CD4-positive, alpha-beta memory T cell (primary cell): ENCODE measurements at regions not wholly inside any gene's neighbourhood (a gene's known extent, or its start where the extent isn't known, plus 50 kb on each side); places are given as distances from the start of the nearest gene placed in this dataset.

ENCODE experiments used
- CTCF ChIA-PET: fragments of 350-600 bp; sonication (Branson Sonifier 250); formaldehyde crosslinking; loops from one replicate; lab custom pipeline; 2021; ENCODE audit warnings: inconsistent platforms; ENCODE audit not compliant: partially characterized antibody; lab: Charles Lee
- POLR2A ChIA-PET: fragments of 350-600 bp; sonication (Branson Sonifier 250); formaldehyde crosslinking; loops from one replicate; lab custom pipeline; 2021; ENCODE audit not compliant: partially characterized antibody; lab: Charles Lee
- DNase-seq, 5 donors: peaks; one replicate each; pipeline versions ENCODE4 v3.0.0 to v3.0.0-alpha.2; 2020 to 2022; ENCODE audit warnings: mixed read lengths in 1 of 5
- H3K27ac ChIP-seq: one replicate; pipeline ENCODE4 v1.7.0; 2013; ENCODE audit warnings: low read depth, low read length
- H3K27me3 ChIP-seq: 2 replicates; pipeline ENCODE4 v1.7.0; 2013; ENCODE audit warnings: mild to moderate bottlenecking, low read length, moderate library complexity; ENCODE audit not compliant: insufficient read depth
- H3K36me3 ChIP-seq: 2 replicates; pipeline ENCODE4 v1.7.0; 2013; ENCODE audit warnings: mild to moderate bottlenecking, low read length, moderate library complexity; ENCODE audit not compliant: insufficient read depth
- H3K4me1 ChIP-seq: 2 replicates; pipeline ENCODE4 v1.7.0; 2013; ENCODE audit warnings: mild to moderate bottlenecking, low read length, moderate library complexity; ENCODE audit not compliant: insufficient read depth
- H3K4me3 ChIP-seq, 2 donors: one replicate each; pipeline ENCODE4 v1.7.0; 2013; ENCODE audit warnings: low read length in 2 of 2, mild to moderate bottlenecking in 1 of 2
- H3K9me3 ChIP-seq, 2 donors: one replicate each; pipeline ENCODE4 v1.7.0; 2013; ENCODE audit warnings: low read length in 2 of 2, control low read depth in 1 of 2; ENCODE audit not compliant: control insufficient read depth in 1 of 2
- H3K27ac Mint-ChIP-seq, 7 donors: one replicate each; pipeline ENCODE4 v1.8.0; 2020 to 2021; ENCODE audit warnings: mixed read lengths in 7 of 7, mild to moderate bottlenecking in 6 of 7, inconsistent platforms in 3 of 7, moderate library complexity in 3 of 7
- H3K27me3 Mint-ChIP-seq, 2 donors: one replicate each; pipeline ENCODE4 v1.8.0; 2020 to 2021; ENCODE audit warnings: mixed read lengths in 2 of 2
- H3K36me3 Mint-ChIP-seq, 2 donors: one replicate each; pipeline ENCODE4 v1.8.0; 2020 to 2021; ENCODE audit warnings: mixed read lengths in 2 of 2, inconsistent platforms in 1 of 2, mild to moderate bottlenecking in 1 of 2
- H3K4me1 Mint-ChIP-seq, 4 donors: one replicate each; pipeline ENCODE4 v1.8.0; 2020 to 2021; ENCODE audit warnings: mixed read lengths in 4 of 4, mild to moderate bottlenecking in 1 of 4
- H3K4me3 Mint-ChIP-seq, 8 donors: one replicate each; pipeline ENCODE4 v1.8.0; 2020 to 2021; ENCODE audit warnings: mixed read lengths in 8 of 8, mild to moderate bottlenecking in 7 of 8, moderate library complexity in 6 of 8, inconsistent platforms in 3 of 8
- H3K9me3 Mint-ChIP-seq, 8 donors: one replicate each; pipeline ENCODE4 v1.8.0; 2020 to 2021; ENCODE audit warnings: mixed read lengths in 8 of 8, mild to moderate bottlenecking in 5 of 8, inconsistent platforms in 3 of 8, moderate library complexity in 1 of 8
- intact Hi-C: fragments of 100-400 bp; cut with micrococcal nuclease; formaldehyde crosslinking; loops from one replicate; pipeline ENCODE4 v1.15.1; 2023

DNA sequence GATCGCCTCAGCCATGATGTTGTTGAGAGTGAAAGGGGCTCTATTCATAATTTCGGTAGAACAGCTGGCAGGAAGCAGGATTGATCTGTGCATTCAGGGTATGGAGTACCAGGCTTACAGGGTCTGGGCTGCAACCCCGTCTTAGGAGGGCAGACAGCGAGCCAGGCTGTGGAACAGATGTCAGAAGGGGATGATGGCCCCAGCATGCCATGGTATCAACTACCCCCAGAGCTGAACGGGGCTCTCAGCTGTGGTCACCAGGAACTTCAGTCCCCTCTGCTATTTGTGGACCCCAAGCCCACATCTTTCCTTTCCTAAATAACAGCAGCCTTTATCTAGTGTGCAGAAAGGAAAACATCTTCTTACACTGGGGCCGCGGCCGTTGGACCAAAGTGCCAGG lies 422.2 kb upstream of the SALL3 start:
- no peaks in the 10 kb centered on the region for H3K36me3 ChIP-seq
- Mint-ChIP-seq H3K27ac (no peak overlapping the region), H3K36me3 (no peaks in the 10 kb centered on the region), H3K4me3 (no peak overlapping the region), H3K4me1 (no peaks in the 10 kb centered on the region), H3K27me3 (no peaks in the 10 kb centered on the region), H3K9me3 (peaks cover 2 to 34% (median 17%) of the 10 kb centered on the region in 8 donors)
- no peak overlapping the region for H3K4me3 ChIP-seq
- no peaks in the 10 kb centered on the region for H3K4me1 ChIP-seq
- no peaks in the 10 kb centered on the region for H3K27me3 ChIP-seq
- H3K9me3 ChIP-seq: peaks cover 0 to 3% of the 10 kb centered on the region in 2 donors
- H3K27ac ChIP-seq: no peak overlapping the region
- ChIA-PET POLR2A (no interaction called here), CTCF (no interaction called here)
- intact Hi-C loops: no loop called here
- no peak for DNase-seq

DNA sequence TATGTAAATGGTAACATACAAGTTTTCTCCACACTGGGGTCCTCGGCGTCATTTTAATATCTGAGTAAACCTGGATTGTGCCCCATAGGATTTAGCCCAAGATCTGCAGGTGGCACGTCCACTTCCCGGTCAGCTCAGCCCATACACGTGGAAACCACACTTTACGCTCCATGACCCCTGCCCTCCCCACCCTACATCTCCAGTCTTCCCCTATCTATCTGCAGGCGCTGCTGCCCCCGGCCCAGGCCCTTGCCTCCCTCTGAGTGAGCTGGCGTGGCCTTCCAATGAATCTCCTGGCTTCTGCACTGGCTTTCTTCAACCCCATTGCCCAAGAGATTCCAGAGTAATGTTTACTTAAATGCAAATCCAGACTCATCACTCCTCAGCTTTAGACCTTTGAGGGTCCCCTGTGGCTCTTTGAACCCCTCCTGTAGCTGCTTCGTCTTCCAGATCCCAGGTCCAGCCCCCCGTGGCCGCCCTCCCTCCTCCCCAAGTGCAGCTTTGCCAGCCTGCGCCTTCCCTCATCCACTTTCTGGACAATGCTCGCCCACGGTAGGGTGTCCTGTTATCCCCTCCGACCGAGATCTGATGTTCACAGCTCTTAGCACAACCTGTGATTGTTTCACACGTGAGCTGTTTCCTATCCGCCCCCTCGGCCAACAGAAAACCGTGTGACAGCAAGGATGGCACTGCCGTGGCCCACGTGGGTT lies 421.4 kb upstream of the SALL3 start:
- Mint-ChIP-seq H3K36me3 (no peaks in the 10 kb centered on the region), H3K27me3 (no peaks in the 10 kb centered on the region), H3K4me3 (no peak overlapping the region), H3K9me3 (peaks cover 2 to 34% (median 17%) of the 10 kb centered on the region in 8 donors), H3K27ac (no peak overlapping the region), H3K4me1 (no peaks in the 10 kb centered on the region)
- ChIA-PET CTCF (no interaction called here), POLR2A (no interaction called here)
- H3K27ac ChIP-seq: no peak overlapping the region
- no peak for DNase-seq
- H3K4me1 ChIP-seq: no peaks in the 10 kb centered on the region
- H3K27me3 ChIP-seq: no peaks in the 10 kb centered on the region
- no peaks in the 10 kb centered on the region for H3K36me3 ChIP-seq
- H3K4me3 ChIP-seq: no peak overlapping the region
- intact Hi-C loops: no loop called here
- H3K9me3 ChIP-seq: peaks cover 0 to 3% of the 10 kb centered on the region in 2 donors

GRCh38 chr18:78558948-78559347 lies 420.7 kb upstream of the SALL3 start:
- DNase-seq: no peak
- Mint-ChIP-seq H3K4me3 (no peak overlapping the region), H3K9me3 (peaks cover 2 to 33% (median 16%) of the 10 kb centered on the region in 8 donors), H3K27ac (no peak overlapping the region), H3K27me3 (no peaks in the 10 kb centered on the region), H3K4me1 (no peaks in the 10 kb centered on the region), H3K36me3 (no peaks in the 10 kb centered on the region)
- H3K9me3 ChIP-seq: peaks cover 0 to 3% of the 10 kb centered on the region in 2 donors
- no peak overlapping the region for H3K27ac ChIP-seq
- no peaks in the 10 kb centered on the region for H3K36me3 ChIP-seq
- intact Hi-C loops: no loop called here
- ChIA-PET CTCF (no interaction called here), POLR2A (no interaction called here)
- no peak overlapping the region for H3K4me3 ChIP-seq
- no peaks in the 10 kb centered on the region for H3K27me3 ChIP-seq
- H3K4me1 ChIP-seq: no peaks in the 10 kb centered on the region

DNA sequence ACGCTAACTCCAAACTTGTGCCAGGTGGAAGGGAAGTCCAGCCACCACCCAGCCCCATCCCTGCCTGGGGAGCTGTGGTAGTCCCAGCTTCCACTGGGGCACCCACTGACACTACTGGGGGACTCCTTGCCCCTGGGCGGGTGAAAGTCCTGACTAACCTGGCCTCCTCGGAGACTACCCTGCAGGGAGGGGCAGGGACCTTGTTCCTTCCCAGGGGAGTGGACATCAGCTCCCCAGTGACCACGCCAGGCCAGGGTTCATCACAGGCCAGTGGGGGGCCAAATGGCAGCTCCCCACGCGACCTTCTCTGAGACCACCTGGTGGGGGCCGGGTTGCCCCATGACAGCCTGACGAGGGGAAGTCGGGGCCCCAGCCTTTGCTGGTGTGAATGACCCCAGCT lies 420.0 kb upstream of the SALL3 start:
- no peak overlapping the region for H3K4me3 Mint-ChIP-seq
- no peaks in the 10 kb centered on the region for H3K36me3 Mint-ChIP-seq
- H3K4me1 ChIP-seq: no peaks in the 10 kb centered on the region
- H3K27me3 Mint-ChIP-seq: no peaks in the 10 kb centered on the region
- no peaks in the 10 kb centered on the region for H3K36me3 ChIP-seq
- no peak overlapping the region for H3K27ac ChIP-seq
- H3K9me3 Mint-ChIP-seq: peaks cover 0 to 27% (median 16%) of the 10 kb centered on the region in 8 donors
- ChIA-PET POLR2A (no interaction called here), CTCF (no interaction called here)
- no peak for DNase-seq
- H3K9me3 ChIP-seq: peaks cover 0 to 3% of the 10 kb centered on the region in 2 donors
- H3K27me3 ChIP-seq: no peaks in the 10 kb centered on the region
- H3K4me1 Mint-ChIP-seq: no peaks in the 10 kb centered on the region
- no peak overlapping the region for H3K4me3 ChIP-seq
- intact Hi-C loops: no loop called here
- no peak overlapping the region for H3K27ac Mint-ChIP-seq

DNA sequence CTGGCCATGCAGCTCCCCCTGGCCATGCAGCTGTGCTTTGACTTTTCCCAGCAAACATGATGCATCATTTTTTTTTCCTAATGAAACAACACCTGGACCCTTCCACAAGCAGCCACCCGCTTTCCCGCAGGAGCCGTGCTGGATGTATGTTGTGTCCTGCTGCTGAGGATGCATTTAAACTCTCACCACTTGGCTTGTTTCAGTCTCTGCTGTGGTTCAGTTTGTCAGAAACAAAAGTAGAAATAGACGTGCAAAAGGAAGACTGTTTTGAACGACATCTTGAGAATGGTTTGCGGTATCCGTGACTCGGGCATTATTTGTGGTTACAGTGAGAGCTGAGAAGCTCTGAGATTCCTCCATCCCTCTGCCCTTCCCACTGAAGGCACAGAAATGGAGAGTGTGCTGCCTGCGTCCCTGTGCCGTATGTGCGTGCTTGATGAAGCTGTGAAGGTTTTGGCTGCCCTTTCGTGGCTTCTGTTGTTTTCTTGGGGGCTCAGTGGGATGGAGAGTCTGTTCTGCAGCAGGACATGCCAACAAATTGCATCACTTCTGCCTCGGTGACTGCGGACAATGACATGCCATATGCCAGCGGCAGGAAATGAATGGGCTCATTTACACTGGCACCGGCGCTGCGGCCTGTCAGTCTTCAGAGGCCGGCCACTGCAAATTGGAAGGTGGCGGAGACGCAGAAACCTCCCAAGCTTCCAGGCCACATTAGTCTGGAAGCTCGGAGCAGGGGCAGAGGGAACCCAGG lies 417.7 kb upstream of the SALL3 start:
- CTCF ChIA-PET: no interaction called here
- Mint-ChIP-seq H3K9me3 (peaks cover 0 to 11% (median 6%) of the 10 kb centered on the region in 8 donors), H3K36me3 (no peaks in the 10 kb centered on the region), H3K27ac (no peak overlapping the region), H3K27me3 (no peaks in the 10 kb centered on the region), H3K4me1 (peaks cover 0 to 5% (median 0%) of the 10 kb centered on the region in 4 donors), H3K4me3 (no peak overlapping the region)
- DNase-seq: no peak
- Histone ChIP-seq H3K36me3 (no peaks in the 10 kb centered on the region), H3K4me3 (no peak overlapping the region), H3K4me1 (no peaks in the 10 kb centered on the region), H3K27me3 (no peaks in the 10 kb centered on the region), H3K9me3 (no peaks in the 10 kb centered on the region), H3K27ac (no peak overlapping the region)
- POLR2A ChIA-PET: no interaction called here
- intact Hi-C loops: no loop called here

DNA sequence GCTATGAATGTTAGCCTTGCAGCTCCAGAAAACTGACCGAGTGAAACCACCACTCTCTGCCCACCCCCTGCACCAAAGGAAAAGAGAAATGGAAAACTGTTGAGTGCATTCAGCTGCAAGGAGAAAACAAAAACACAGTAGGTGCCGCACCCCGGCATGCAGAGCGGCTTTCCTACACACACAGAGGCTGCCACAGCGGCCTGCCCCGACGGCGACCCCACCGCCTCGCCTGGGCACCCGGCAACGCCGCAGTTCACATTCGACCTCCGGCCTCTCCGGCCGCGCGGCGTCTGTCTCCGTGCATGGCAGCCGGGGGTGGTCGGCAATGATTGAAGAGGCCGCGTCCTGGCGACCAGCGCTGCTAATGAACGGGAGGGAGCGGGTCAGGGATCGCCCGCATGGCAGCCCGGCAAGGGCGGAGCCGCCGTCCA lies 417.1 kb upstream of the SALL3 start:
- no peak overlapping the region for H3K4me3 ChIP-seq
- no peak overlapping the region for H3K27ac ChIP-seq
- no peak for DNase-seq
- no peak overlapping the region for H3K4me3 Mint-ChIP-seq
- no peak overlapping the region for H3K27ac Mint-ChIP-seq
- H3K27me3 ChIP-seq: no peaks in the 10 kb centered on the region
- peaks cover 3 to 17% (median 9%) of the 10 kb centered on the region in 8 donors for H3K9me3 Mint-ChIP-seq
- ChIA-PET POLR2A (no interaction called here), CTCF (no interaction called here)
- H3K4me1 ChIP-seq: no peaks in the 10 kb centered on the region
- H3K36me3 ChIP-seq: no peaks in the 10 kb centered on the region
- H3K27me3 Mint-ChIP-seq: no peaks in the 10 kb centered on the region
- intact Hi-C loops: no loop called here
- H3K4me1 Mint-ChIP-seq: peaks cover 0 to 5% (median 0%) of the 10 kb centered on the region in 4 donors
- H3K36me3 Mint-ChIP-seq: no peaks in the 10 kb centered on the region
- H3K9me3 ChIP-seq: no peaks in the 10 kb centered on the region

GRCh38 chr18:78563110-78563509 lies 416.5 kb upstream of the SALL3 start:
- H3K4me1 ChIP-seq: no peaks in the 10 kb centered on the region
- intact Hi-C loops: no loop called here
- no peaks in the 10 kb centered on the region for H3K9me3 ChIP-seq
- no peak overlapping the region for H3K27ac ChIP-seq
- H3K9me3 Mint-ChIP-seq: peaks cover 3 to 21% (median 11%) of the 10 kb centered on the region in 8 donors
- H3K27ac Mint-ChIP-seq: no peak overlapping the region
- ChIA-PET POLR2A (no interaction called here), CTCF (no interaction called here)
- H3K36me3 ChIP-seq: no peaks in the 10 kb centered on the region
- H3K4me3 ChIP-seq: no peak overlapping the region
- H3K4me1 Mint-ChIP-seq: peaks cover 0 to 5% (median 0%) of the 10 kb centered on the region in 4 donors
- DNase-seq: no peak
- no peaks in the 10 kb centered on the region for H3K36me3 Mint-ChIP-seq
- no peak overlapping the region for H3K4me3 Mint-ChIP-seq
- H3K27me3 ChIP-seq: no peaks in the 10 kb centered on the region
- no peaks in the 10 kb centered on the region for H3K27me3 Mint-ChIP-seq
